ENCODE measurements at regions not wholly inside any gene's neighbourhood (a gene's known extent, or its start where the extent isn't known, plus 50 kb on each side); places are given as distances from the start of the nearest gene placed in this dataset.

- TF ChIP-seq CTCF (conservative IDR thresholded peaks at IDR 0.05; ENCODE audit: low read depth, low read length) (no peak), POLR2A (IDR thresholded peaks at IDR 0.05; ENCODE audit: low read depth, low read length) (no peak), USF2 (IDR thresholded peaks at IDR 0.05; ENCODE audit: low read depth, low read length) (no peak), FOS (IDR thresholded peaks at IDR 0.05; ENCODE audit: low read depth, low read length) (no peak), CEBPB (IDR thresholded peaks at IDR 0.05; ENCODE audit: low read depth, low read length) (no peak), BHLHE40 (IDR thresholded peaks at IDR 0.05; ENCODE audit: low read depth, low read length) (no peak), MXI1 (IDR thresholded peaks at IDR 0.05; ENCODE audit: borderline replicate concordance, low read depth, low read length) (no peak), RCOR1 (IDR thresholded peaks at IDR 0.05; ENCODE audit: insufficient replicate concordance, low read length) (no peak), RFX5 (IDR thresholded peaks at IDR 0.05; ENCODE audit: low read depth, low read length) (no peak), SMC3 (IDR thresholded peaks at IDR 0.05; ENCODE audit: low read depth, low read length) (no peak), MAFK (IDR thresholded peaks at IDR 0.05; ENCODE audit: low read depth, low read length) (no peak), NFE2L2 (IDR thresholded peaks at IDR 0.05; ENCODE audit: low read depth, low read length) (no peak)
- TF ChIP-seq, protein P1, sequence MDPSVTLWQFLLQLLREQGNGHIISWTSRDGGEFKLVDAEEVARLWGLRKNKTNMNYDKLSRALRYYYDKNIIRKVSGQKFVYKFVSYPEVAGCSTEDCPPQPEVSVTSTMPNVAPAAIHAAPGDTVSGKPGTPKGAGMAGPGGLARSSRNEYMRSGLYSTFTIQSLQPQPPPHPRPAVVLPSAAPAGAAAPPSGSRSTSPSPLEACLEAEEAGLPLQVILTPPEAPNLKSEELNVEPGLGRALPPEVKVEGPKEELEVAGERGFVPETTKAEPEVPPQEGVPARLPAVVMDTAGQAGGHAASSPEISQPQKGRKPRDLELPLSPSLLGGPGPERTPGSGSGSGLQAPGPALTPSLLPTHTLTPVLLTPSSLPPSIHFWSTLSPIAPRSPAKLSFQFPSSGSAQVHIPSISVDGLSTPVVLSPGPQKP (IDR thresholded peaks at IDR 0.05; ENCODE audit: borderline replicate concordance, low read depth, low read length): no peak
These were observed 145.1 kb downstream of the SIPA1L2 start for GRCh38 chr1:232484856-232485255.

Measured in IMR-90 (cell line).